DOHH2 (cell line): ENCODE measurements at regions not wholly inside any gene's neighbourhood (a gene's known extent, or its start where the extent isn't known, plus 50 kb on each side); places are given as distances from the start of the nearest gene placed in this dataset.

Experiments used
- H3F3A ChIP-seq: fragments of 200-600 bp; sonication (generic), shearing (Covaris generic); 2 replicates; pipeline ENCODE4 v1.6.0; 2016; ENCODE audit warnings: antibody characterized with exemption, mild to moderate bottlenecking; ENCODE audit not compliant: control insufficient read depth, insufficient read depth
- H3K27ac ChIP-seq: fragments of 200-600 bp; sonication (generic); 2 replicates; pipeline ENCODE4 v1.5.1; 2014; ENCODE audit warnings: low read depth, mild to moderate bottlenecking, low read length, moderate library complexity
- H3K27me3 ChIP-seq: fragments of 200-600 bp; sonication (generic); 2 replicates; pipeline ENCODE4 v1.6.1; 2014; ENCODE audit warnings: mild to moderate bottlenecking, low read length, mixed read lengths; ENCODE audit not compliant: control insufficient read depth
- H3K36me3 ChIP-seq: fragments of 200-600 bp; sonication (generic); 2 replicates; pipeline ENCODE4 v1.6.1; 2014; ENCODE audit warnings: mild to moderate bottlenecking, low read length, moderate library complexity, mixed read lengths; ENCODE audit not compliant: control insufficient read depth
- H3K4me1 ChIP-seq: fragments of 200-600 bp; sonication (generic); 2 replicates; pipeline ENCODE4 v1.6.1; 2014; ENCODE audit warnings: mild to moderate bottlenecking, low read length, mixed read lengths; ENCODE audit not compliant: control insufficient read depth
- H3K4me2 ChIP-seq: fragments of 200-600 bp; sonication (generic); 2 replicates; pipeline ENCODE4 v1.6.0; 2014; ENCODE audit warnings: mild to moderate bottlenecking, low read length, moderate library complexity
- H3K4me3 ChIP-seq: fragments of 200-600 bp; sonication (generic); 2 replicates; pipeline ENCODE4 v1.5.1; 2014; ENCODE audit warnings: mild to moderate bottlenecking, low read length, mixed read lengths
- H3K79me2 ChIP-seq: fragments of 200-600 bp; sonication (generic); 2 replicates; pipeline ENCODE4 v1.6.1; 2014; ENCODE audit warnings: mild to moderate bottlenecking, low read length, mixed read lengths; ENCODE audit not compliant: control insufficient read depth
- H3K9me2 ChIP-seq: fragments of 200-600 bp; sonication (generic); replicated peaks from 2 replicates; pipeline ENCODE4 v1.6.1; 2014; ENCODE audit warnings: mild to moderate bottlenecking, low read length, mixed read lengths; ENCODE audit not compliant: control insufficient read depth
- H3K9me3 ChIP-seq: fragments of 200-600 bp; sonication (generic); 2 replicates; pipeline ENCODE4 v1.6.1; 2014; ENCODE audit warnings: antibody characterized with exemption, low read length, mixed read lengths; ENCODE audit not compliant: control insufficient read depth, insufficient read depth
- H4K20me1 ChIP-seq: fragments of 200-600 bp; sonication (generic); 2 replicates; pipeline ENCODE4 v1.6.0; 2014; ENCODE audit warnings: low read depth, mild to moderate bottlenecking, antibody characterized with exemption, low read length, moderate library complexity; ENCODE audit not compliant: control insufficient read depth, insufficient read depth
- EZH2phosphoT487 ChIP-seq: fragments of 200-600 bp; sonication (generic); IDR thresholded peaks from 2 replicates; pipeline ENCODE4 v1.6.1; 2017; ENCODE audit warnings: borderline replicate concordance, mild to moderate bottlenecking, antibody characterized with exemption, low read length, moderate library complexity, mixed read lengths
- TF ChIP-seq, protein P1 (sequence below): fragments of 200-600 bp; sonication (generic); IDR thresholded peaks from one replicate; pipeline ENCODE4 v1.5.1; 2014; ENCODE audit warnings: antibody characterized with exemption, mild to moderate bottlenecking, low read depth, low read length; ENCODE audit not compliant: poor library complexity, severe bottlenecking

GRCh38 chr6:130537447-130537846, 171.6 kb downstream of the TMEM200A start:
- Histone ChIP-seq H3K27ac (no peak overlapping the region), H3K27me3 (no peaks in the 10 kb centered on the region), H4K20me1 (no peaks in the 10 kb centered on the region), H3K9me3 (peaks cover 4% of the 10 kb centered on the region; the same call in 1 of the 2 replicates), H3K79me2 (no peaks in the 10 kb centered on the region), H3F3A (no peaks in the 10 kb centered on the region), H3K4me1 (no peaks in the 10 kb centered on the region), H3K4me3 (no peak overlapping the region), H3K4me2 (no peak overlapping the region), H3K36me3 (no peaks in the 10 kb centered on the region), H3K9me2 (no peaks in the 10 kb centered on the region)
- no peak for TF ChIP-seq EZH2phosphoT487
- TF ChIP-seq, protein P1, sequence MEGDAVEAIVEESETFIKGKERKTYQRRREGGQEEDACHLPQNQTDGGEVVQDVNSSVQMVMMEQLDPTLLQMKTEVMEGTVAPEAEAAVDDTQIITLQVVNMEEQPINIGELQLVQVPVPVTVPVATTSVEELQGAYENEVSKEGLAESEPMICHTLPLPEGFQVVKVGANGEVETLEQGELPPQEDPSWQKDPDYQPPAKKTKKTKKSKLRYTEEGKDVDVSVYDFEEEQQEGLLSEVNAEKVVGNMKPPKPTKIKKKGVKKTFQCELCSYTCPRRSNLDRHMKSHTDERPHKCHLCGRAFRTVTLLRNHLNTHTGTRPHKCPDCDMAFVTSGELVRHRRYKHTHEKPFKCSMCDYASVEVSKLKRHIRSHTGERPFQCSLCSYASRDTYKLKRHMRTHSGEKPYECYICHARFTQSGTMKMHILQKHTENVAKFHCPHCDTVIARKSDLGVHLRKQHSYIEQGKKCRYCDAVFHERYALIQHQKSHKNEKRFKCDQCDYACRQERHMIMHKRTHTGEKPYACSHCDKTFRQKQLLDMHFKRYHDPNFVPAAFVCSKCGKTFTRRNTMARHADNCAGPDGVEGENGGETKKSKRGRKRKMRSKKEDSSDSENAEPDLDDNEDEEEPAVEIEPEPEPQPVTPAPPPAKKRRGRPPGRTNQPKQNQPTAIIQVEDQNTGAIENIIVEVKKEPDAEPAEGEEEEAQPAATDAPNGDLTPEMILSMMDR, result no peak

DNA sequence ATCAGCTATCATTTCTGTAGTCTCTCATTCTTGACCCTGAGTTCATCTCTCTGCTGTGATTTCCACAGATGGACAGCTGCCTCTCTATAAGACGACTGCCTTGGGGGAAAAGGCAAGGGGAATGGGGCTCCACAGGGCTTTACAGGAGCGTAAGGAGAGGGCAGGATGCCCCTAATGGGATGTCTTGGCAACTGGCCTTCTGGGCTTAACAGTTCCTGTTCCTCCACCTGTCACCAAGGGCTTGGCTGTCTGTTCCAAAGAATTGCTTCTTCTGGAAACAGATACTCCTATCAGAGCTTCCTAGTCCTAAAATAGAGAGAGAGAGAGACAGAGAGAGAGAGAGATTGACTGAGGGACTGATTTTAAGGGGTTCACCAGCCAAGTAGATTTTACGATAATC, 181.9 kb downstream of the TMEM200A start:
- TF ChIP-seq, protein P1, result no peak
- no peak overlapping the region for H3K27ac ChIP-seq

GRCh38 chr6:130557481-130558112, 191.8 kb downstream of the TMEM200A start:
- no peaks in the 10 kb centered on the region for H3K4me1 ChIP-seq
- H3K27me3 ChIP-seq, result no peaks in the 10 kb centered on the region
- no peaks in the 10 kb centered on the region for H3K36me3 ChIP-seq
- no peak overlapping the region for H3K27ac ChIP-seq
- no peaks in the 10 kb centered on the region for H3F3A ChIP-seq
- TF ChIP-seq, protein P1, result no peak
- TF ChIP-seq EZH2phosphoT487, result no peak
- H3K9me2 ChIP-seq, result no peaks in the 10 kb centered on the region; the same call in 1 of the 2 replicates
- no peaks in the 10 kb centered on the region for H3K9me3 ChIP-seq
- H3K4me3 ChIP-seq, result no peak overlapping the region
- H4K20me1 ChIP-seq, result no peaks in the 10 kb centered on the region
- no peak overlapping the region for H3K4me2 ChIP-seq
- no peaks in the 10 kb centered on the region for H3K79me2 ChIP-seq

More for the DNA sequence above, 181.9 kb downstream of the TMEM200A start:
- no peaks in the 10 kb centered on the region for H3F3A ChIP-seq
- no peak overlapping the region for H3K4me3 ChIP-seq
- no peaks in the 10 kb centered on the region for H3K9me2 ChIP-seq
- no peaks in the 10 kb centered on the region for H3K79me2 ChIP-seq
- H3K27me3 ChIP-seq, result no peaks in the 10 kb centered on the region
- no peak overlapping the region for H3K4me2 ChIP-seq
- H3K36me3 ChIP-seq, result no peaks in the 10 kb centered on the region
- H4K20me1 ChIP-seq, result no peaks in the 10 kb centered on the region
- no peaks in the 10 kb centered on the region for H3K9me3 ChIP-seq
- no peaks in the 10 kb centered on the region for H3K4me1 ChIP-seq
